ENCODE measurements at regions not wholly inside any gene's neighbourhood (a gene's known extent, or its start where the extent isn't known, plus 50 kb on each side); places are given as distances from the start of the nearest gene placed in this dataset.
"Not testable (repeated sequence)": the region's sequence is repeated elsewhere in the genome, so short reads cannot be mapped to it uniquely, and the experiment has no call there.

DNA sequence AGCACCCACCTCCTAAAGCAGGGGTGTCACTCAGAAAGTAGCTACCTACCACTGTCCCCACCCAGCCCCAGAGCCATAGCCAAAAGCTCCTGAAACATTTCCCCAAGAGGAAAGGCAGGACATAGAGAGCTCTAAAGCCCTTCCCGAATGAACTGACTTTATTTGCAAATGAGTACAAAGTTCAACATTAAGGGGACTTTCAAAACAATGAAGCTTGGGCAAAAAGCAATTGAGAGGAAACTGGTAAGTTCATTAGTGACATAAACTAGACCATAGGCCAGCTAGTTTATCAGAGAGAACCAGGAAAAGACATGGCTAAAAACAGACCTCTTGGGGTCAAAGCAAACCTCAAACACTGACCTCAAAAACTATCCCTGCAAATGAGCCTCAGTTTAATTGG, 72.7 kb downstream of the IGLL5 start:
- H3K4me1 ChIP-seq (ENCODE audit: control insufficient read depth, extremely low read depth, insufficient read depth, low read length): no peaks in the 10 kb centered on the region
- H3K36me3 ChIP-seq (ENCODE audit: control insufficient read depth, insufficient read depth, low read length): no peaks in the 10 kb centered on the region
- DNase-seq (ENCODE audit: low read depth in 2 of 2): no peak
- H4K20me1 ChIP-seq (ENCODE audit: control insufficient read depth, extremely low read depth, insufficient read depth, low read length): peaks cover 1% of the 10 kb centered on the region
- no peak overlapping the region for H3K27ac ChIP-seq (ENCODE audit: insufficient read depth, low read length)
- H3K9me3 ChIP-seq (ENCODE audit: control insufficient read depth, insufficient read depth, low read depth, low read length): no peaks in the 10 kb centered on the region
- no peak overlapping the region for H3K4me3 ChIP-seq (replicated peaks in 1 of 4; ENCODE audit: control extremely low read depth in 1 of 4, insufficient read depth in 1 of 4, low read depth in 3 of 4, low read length in 4 of 4)
- H3K4me2 ChIP-seq (ENCODE audit: extremely low read depth, insufficient read depth, low read length): no peak overlapping the region
- H2AFZ ChIP-seq (ENCODE audit: low read length): no peak overlapping the region
- peaks cover 3% of the 10 kb centered on the region for H3K27me3 ChIP-seq (ENCODE audit: control insufficient read depth, insufficient read depth, low read length)
- H3K79me2 ChIP-seq (ENCODE audit: control insufficient read depth, insufficient read depth, low read length): no peaks in the 10 kb centered on the region
- TF ChIP-seq EZH2 (IDR thresholded peaks at IDR 0.05; ENCODE audit: low read length, missing control alignments): no peak
- TF ChIP-seq CTCF (conservative IDR thresholded peaks at IDR 0.05 in 1 of 2, IDR thresholded peaks at IDR 0.05 in 1 of 2; ENCODE audit: low read depth in 1 of 2, low read length in 2 of 2): no peak
- no peak overlapping the region for H3K9ac ChIP-seq (ENCODE audit: insufficient read depth, low read length)

- Histone ChIP-seq H3K27me3 (ENCODE audit: control insufficient read depth, insufficient read depth, low read length) (no peaks in the 10 kb centered on the region), H3K4me1 (ENCODE audit: control insufficient read depth, extremely low read depth, insufficient read depth, low read length) (no peaks in the 10 kb centered on the region), H4K20me1 (ENCODE audit: control insufficient read depth, extremely low read depth, insufficient read depth, low read length) (peaks cover 1% of the 10 kb centered on the region), H3K9ac (ENCODE audit: insufficient read depth, low read length) (no peak overlapping the region), H3K79me2 (ENCODE audit: control insufficient read depth, insufficient read depth, low read length) (no peaks in the 10 kb centered on the region), H3K27ac (ENCODE audit: insufficient read depth, low read length) (no peak overlapping the region), H3K36me3 (ENCODE audit: control insufficient read depth, insufficient read depth, low read length) (no peaks in the 10 kb centered on the region), H2AFZ (ENCODE audit: low read length) (no peak overlapping the region), H3K4me3 (replicated peaks in 1 of 4; ENCODE audit: control extremely low read depth in 1 of 4, insufficient read depth in 1 of 4, low read depth in 3 of 4, low read length in 4 of 4) (no peak overlapping the region), H3K4me2 (ENCODE audit: extremely low read depth, insufficient read depth, low read length) (no peak overlapping the region), H3K9me3 (ENCODE audit: control insufficient read depth, insufficient read depth, low read depth, low read length) (no peaks in the 10 kb centered on the region)
- TF ChIP-seq EZH2 (IDR thresholded peaks at IDR 0.05; ENCODE audit: low read length, missing control alignments): no peak
- TF ChIP-seq CTCF (conservative IDR thresholded peaks at IDR 0.05 in 1 of 2, IDR thresholded peaks at IDR 0.05 in 1 of 2; ENCODE audit: low read depth in 1 of 2, low read length in 2 of 2): no peak
- no peak for DNase-seq (ENCODE audit: low read depth in 2 of 2)
Observed at GRCh38 chr22:22961574-22961973, 74.0 kb downstream of the IGLL5 start.

GRCh38 chr22:22968366-22968765, 80.8 kb downstream of the IGLL5 start:
- H3K9ac ChIP-seq (ENCODE audit: insufficient read depth, low read length): no peak overlapping the region
- H3K79me2 ChIP-seq (ENCODE audit: control insufficient read depth, insufficient read depth, low read length): no peaks in the 10 kb centered on the region
- H3K27ac ChIP-seq (ENCODE audit: insufficient read depth, low read length): no peak overlapping the region
- H3K4me1 ChIP-seq (ENCODE audit: control insufficient read depth, extremely low read depth, insufficient read depth, low read length): no peaks in the 10 kb centered on the region
- H3K4me3 ChIP-seq (replicated peaks in 1 of 4; ENCODE audit: control extremely low read depth in 1 of 4, insufficient read depth in 1 of 4, low read depth in 3 of 4, low read length in 4 of 4): no peak overlapping the region
- no peaks in the 10 kb centered on the region for H4K20me1 ChIP-seq (ENCODE audit: control insufficient read depth, extremely low read depth, insufficient read depth, low read length)
- H2AFZ ChIP-seq (ENCODE audit: low read length): no peak overlapping the region
- DNase-seq (ENCODE audit: low read depth in 2 of 2): no peak
- no peak overlapping the region for H3K4me2 ChIP-seq (ENCODE audit: extremely low read depth, insufficient read depth, low read length)
- TF ChIP-seq EZH2 (IDR thresholded peaks at IDR 0.05; ENCODE audit: low read length, missing control alignments) (no peak), CTCF (conservative IDR thresholded peaks at IDR 0.05 in 1 of 2, IDR thresholded peaks at IDR 0.05 in 1 of 2; ENCODE audit: low read depth in 1 of 2, low read length in 2 of 2) (no peak)
- no peaks in the 10 kb centered on the region for H3K36me3 ChIP-seq (ENCODE audit: control insufficient read depth, insufficient read depth, low read length)
- H3K9me3 ChIP-seq (ENCODE audit: control insufficient read depth, insufficient read depth, low read depth, low read length): no peaks in the 10 kb centered on the region
- H3K27me3 ChIP-seq (ENCODE audit: control insufficient read depth, insufficient read depth, low read length): no peaks in the 10 kb centered on the region

GRCh38 chr22:22972605-22973004, 85.0 kb downstream of the IGLL5 start:
- H3K27ac ChIP-seq (ENCODE audit: insufficient read depth, low read length); H4K20me1 ChIP-seq (ENCODE audit: control insufficient read depth, extremely low read depth, insufficient read depth, low read length); DNase-seq (ENCODE audit: low read depth in 2 of 2); H3K9ac ChIP-seq (ENCODE audit: insufficient read depth, low read length); H2AFZ ChIP-seq (ENCODE audit: low read length); H3K4me3 ChIP-seq (replicated peaks in 1 of 4; ENCODE audit: control extremely low read depth in 1 of 4, insufficient read depth in 1 of 4, low read depth in 3 of 4, low read length in 4 of 4); H3K4me1 ChIP-seq (ENCODE audit: control insufficient read depth, extremely low read depth, insufficient read depth, low read length); H3K79me2 ChIP-seq (ENCODE audit: control insufficient read depth, insufficient read depth, low read length); H3K27me3 ChIP-seq (ENCODE audit: control insufficient read depth, insufficient read depth, low read length); H3K36me3 ChIP-seq (ENCODE audit: control insufficient read depth, insufficient read depth, low read length); H3K9me3 ChIP-seq (ENCODE audit: control insufficient read depth, insufficient read depth, low read depth, low read length); H3K4me2 ChIP-seq (ENCODE audit: extremely low read depth, insufficient read depth, low read length): not testable (repeated sequence)

All from fibroblast of lung (primary cell).